ENCODE measurements at regions not wholly inside any gene's neighbourhood (a gene's known extent, or its start where the extent isn't known, plus 50 kb on each side); places are given as distances from the start of the nearest gene placed in this dataset.

DNA sequence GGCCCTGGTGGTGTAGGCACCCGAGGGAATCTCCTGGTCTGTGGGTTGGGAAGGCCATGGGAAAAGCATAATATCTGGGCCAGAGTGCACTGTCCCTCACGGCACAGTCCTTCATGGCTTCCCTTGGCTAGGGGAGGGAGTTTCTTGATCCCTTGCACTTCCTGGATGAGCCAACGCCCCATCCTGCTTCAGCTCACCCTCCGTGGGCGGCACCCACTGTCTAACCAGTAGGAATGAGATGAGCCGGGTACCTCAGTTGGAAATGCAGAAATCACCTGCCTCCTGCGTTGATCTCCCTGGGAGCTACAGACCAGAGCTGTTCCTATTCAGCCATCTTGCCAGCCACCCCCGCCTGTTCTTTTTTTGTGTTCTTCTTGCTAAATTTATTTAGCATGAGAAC is 134.4 kb downstream of the LEPR start:
- TF ChIP-seq CTCF (IDR thresholded peaks at IDR 0.05; ENCODE audit: low read length), result no peak
- no peak for TF ChIP-seq EZH2phosphoT487 (IDR thresholded peaks at IDR 0.05; ENCODE audit: low read length)

Data from MM.1S (cell line).